Sciatic nerve (tissue), 2 donors: ENCODE measurements at regions not wholly inside any gene's neighbourhood (a gene's known extent, or its start where the extent isn't known, plus 50 kb on each side); places are given as distances from the start of the nearest gene placed in this dataset.

Source experiments
- ATAC-seq: fragments of 200-7000 bp; cut with Tn5 transposase; one replicate; pipeline ENCODE4 v1.9.1; 2020; ENCODE audit warnings: mild to moderate bottlenecking, moderate library complexity
- DNase-seq: peaks from one replicate; pipeline ENCODE4 v3.0.0-alpha.2; 2020; ENCODE audit warnings: low spot score
- intact Hi-C: fragments of 100-400 bp; cut with DNase I; formaldehyde crosslinking; loops from one replicate; pipeline ENCODE4 v1.14.2; 2022
- donor health status: DM: no; HTN: no; CAD: no.
- donor health status: DM: no; HTN: no; CAD: no.

GRCh38 chr10:94084344-94084743 is 90.6 kb downstream of the PLCE1 start:
- intact Hi-C loops = no loop called here
- DNase-seq = no peak

GRCh38 chr10:94085288-94085687 is 91.6 kb downstream of the PLCE1 start:
- no peak for DNase-seq
- no peak for ATAC-seq
- intact Hi-C loops = no loop called here

More at GRCh38 chr10:94084344-94084743, 90.6 kb downstream of the PLCE1 start:
- no peak for ATAC-seq

GRCh38 chr10:94085766-94086437 is 92.2 kb downstream of the PLCE1 start:
- ATAC-seq = no peak

GRCh38 chr10:94088926-94089381 is 95.2 kb downstream of the PLCE1 start:
- DNase-seq = no peak
- intact Hi-C loops = no loop called here
- peak; percentile 79 for ATAC-seq

More at GRCh38 chr10:94085766-94086437, 92.2 kb downstream of the PLCE1 start:
- intact Hi-C loops = no loop called here
- no peak for DNase-seq

GRCh38 chr10:94091649-94092048 is 97.9 kb downstream of the PLCE1 start:
- DNase-seq (no peak), ATAC-seq (no peak)
- intact Hi-C loops = no loop called here

- DNase-seq = no peak
- no peak for ATAC-seq
- intact Hi-C loops = no loop called here
These were observed 99.1 kb downstream of the PLCE1 start for GRCh38 chr10:94092848-94093247.

- intact Hi-C loops = no loop called here
- no peak for ATAC-seq
These were observed 99.7 kb downstream of the PLCE1 start for GRCh38 chr10:94093286-94093905.

GRCh38 chr10:94094540-94094939 is 100.8 kb downstream of the PLCE1 start:
- ATAC-seq (peak; percentile 25), DNase-seq (no peak)
- intact Hi-C loops = no loop called here

More at GRCh38 chr10:94093286-94093905, 99.7 kb downstream of the PLCE1 start:
- DNase-seq = no peak

GRCh38 chr10:94097656-94098055 is 103.9 kb downstream of the PLCE1 start:
- ATAC-seq = no peak
- intact Hi-C loops = no loop called here
- no peak for DNase-seq

- intact Hi-C loops = no loop called here
- DNase-seq (no peak), ATAC-seq (no peak)
These were observed 105.2 kb downstream of the PLCE1 start for GRCh38 chr10:94098896-94099295.

GRCh38 chr10:94101894-94102293 is 108.2 kb downstream of the PLCE1 start:
- intact Hi-C loops = no loop called here
- ATAC-seq (no peak), DNase-seq (no peak)

- ATAC-seq (peak; percentile 40), DNase-seq (no peak)
- intact Hi-C loops = no loop called here
These were observed 108.7 kb downstream of the PLCE1 start for GRCh38 chr10:94102436-94102835.

- no peak for DNase-seq
- ATAC-seq = no peak
- intact Hi-C loops = no loop called here
These were observed 109.5 kb downstream of the PLCE1 start for GRCh38 chr10:94103192-94103591.

- intact Hi-C loops = no loop called here
- DNase-seq (no peak), ATAC-seq (no peak)
These were observed 110.1 kb downstream of the PLCE1 start for GRCh38 chr10:94103801-94104221.

GRCh38 chr10:94104316-94105000 is 110.7 kb downstream of the PLCE1 start:
- intact Hi-C loops = no loop called here
- no peak for ATAC-seq
- no peak for DNase-seq

- ATAC-seq (no peak), DNase-seq (no peak)
- intact Hi-C loops = no loop called here
These were observed 111.5 kb downstream of the PLCE1 start for GRCh38 chr10:94105226-94105625.

- intact Hi-C loops = no loop called here
- ATAC-seq (no peak), DNase-seq (no peak)
These were observed 113.5 kb downstream of the PLCE1 start for GRCh38 chr10:94107191-94107590.

- intact Hi-C loops = no loop called here
- ATAC-seq (no peak), DNase-seq (no peak)
These were observed 114.5 kb downstream of the PLCE1 start for GRCh38 chr10:94108200-94108599.

- ATAC-seq (peak; percentile 23), DNase-seq (no peak)
- intact Hi-C loops = no loop called here
These were observed 117.6 kb downstream of the PLCE1 start for GRCh38 chr10:94111367-94111766.

GRCh38 chr10:94112321-94112720 is 118.6 kb downstream of the PLCE1 start:
- ATAC-seq (no peak), DNase-seq (no peak)
- intact Hi-C loops = no loop called here
